HG02798 (cell line): ENCODE measurements at regions not wholly inside any gene's neighbourhood (a gene's known extent, or its start where the extent isn't known, plus 50 kb on each side); places are given as distances from the start of the nearest gene placed in this dataset.

ENCODE experiments used
- ATAC-seq: cut with Tn5 transposase; IDR thresholded peaks from one replicate; pipeline ENCODE4 v1.9.1; 2021; ENCODE audit warnings: mild to moderate bottlenecking; ENCODE audit not compliant: unreplicated experiment, poor library complexity

- ATAC-seq, result no peak
Measured at GRCh38 chr3:34983631-34984030, 655.7 kb upstream of the ARPP21 start.

- no peak for ATAC-seq
Measured at GRCh38 chr3:34988296-34988695, 651.0 kb upstream of the ARPP21 start.

GRCh38 chr3:34995796-34996430 lies 643.4 kb upstream of the ARPP21 start:
- no peak for ATAC-seq

GRCh38 chr3:34998902-34999301 lies 640.4 kb upstream of the ARPP21 start:
- ATAC-seq, result no peak

- ATAC-seq, result no peak
Measured at GRCh38 chr3:35012214-35012613, 627.1 kb upstream of the ARPP21 start.

- ATAC-seq, result no peak
Measured at GRCh38 chr3:35028157-35028556, 611.2 kb upstream of the ARPP21 start.

- no peak for ATAC-seq
Measured at GRCh38 chr3:35042210-35042991, 596.9 kb upstream of the ARPP21 start.

GRCh38 chr3:35043040-35043439 lies 596.3 kb upstream of the ARPP21 start:
- ATAC-seq, result no peak

- ATAC-seq, result no peak
Measured at GRCh38 chr3:35044190-35044589, 595.1 kb upstream of the ARPP21 start.

GRCh38 chr3:35045118-35045517 lies 594.2 kb upstream of the ARPP21 start:
- ATAC-seq, result no peak

- ATAC-seq, result no peak
Measured at GRCh38 chr3:35064761-35065160, 574.6 kb upstream of the ARPP21 start.

GRCh38 chr3:35065891-35066290 lies 573.4 kb upstream of the ARPP21 start:
- no peak for ATAC-seq

- ATAC-seq, result no peak
Measured at GRCh38 chr3:35067750-35068149, 571.6 kb upstream of the ARPP21 start.

GRCh38 chr3:35070088-35070487 lies 569.2 kb upstream of the ARPP21 start:
- ATAC-seq, result no peak

GRCh38 chr3:35071772-35072171 lies 567.6 kb upstream of the ARPP21 start:
- no peak for ATAC-seq

- no peak for ATAC-seq
Measured at GRCh38 chr3:35078780-35079179, 560.5 kb upstream of the ARPP21 start.

- no peak for ATAC-seq
Measured at GRCh38 chr3:35079403-35079802, 559.9 kb upstream of the ARPP21 start.

GRCh38 chr3:35081899-35082298 lies 557.4 kb upstream of the ARPP21 start:
- no peak for ATAC-seq

- ATAC-seq, result no peak
Measured at GRCh38 chr3:35088943-35089342, 550.4 kb upstream of the ARPP21 start.

GRCh38 chr3:35114686-35115085 lies 524.6 kb upstream of the ARPP21 start:
- no peak for ATAC-seq

- no peak for ATAC-seq
Measured at GRCh38 chr3:35120026-35120425, 519.3 kb upstream of the ARPP21 start.

- no peak for ATAC-seq
Measured at GRCh38 chr3:35137612-35138011, 501.7 kb upstream of the ARPP21 start.
